BE2C (cell line): ENCODE measurements at regions not wholly inside any gene's neighbourhood (a gene's known extent, or its start where the extent isn't known, plus 50 kb on each side); places are given as distances from the start of the nearest gene placed in this dataset.

Experiments used
- DNase-seq: peaks from one replicate; pipeline ENCODE4 v3.0.0-alpha.2; 2020
- H3K27me3 ChIP-seq: fragments of 250-450 bp; sonication (Bioruptor Pico); 2 replicates; pipeline ENCODE4 v1.5.1; 2020; ENCODE audit warnings: mild to moderate bottlenecking
- H3K36me3 ChIP-seq: fragments of 250-450 bp; sonication (Bioruptor Pico); 2 replicates; pipeline ENCODE4 v1.5.1; 2020; ENCODE audit warnings: mild to moderate bottlenecking
- H3K4me1 ChIP-seq: fragments of 250-450 bp; sonication (Bioruptor Pico); 2 replicates; pipeline ENCODE4 v1.5.1; 2020
- H3K4me3 ChIP-seq: 2 replicates; pipeline ENCODE4 v1.5.1; 2011; ENCODE audit warnings: low read depth, low read length
- H3K9me3 ChIP-seq: fragments of 250-450 bp; sonication (Bioruptor Pico); 2 replicates; pipeline ENCODE4 v1.5.1; 2020
- TF ChIP-seq, protein P1 (sequence below): IDR thresholded peaks from 2 replicates; pipeline ENCODE4 v1.5.1; 2012; ENCODE audit warnings: mild to moderate bottlenecking, low read depth, low read length

DNA sequence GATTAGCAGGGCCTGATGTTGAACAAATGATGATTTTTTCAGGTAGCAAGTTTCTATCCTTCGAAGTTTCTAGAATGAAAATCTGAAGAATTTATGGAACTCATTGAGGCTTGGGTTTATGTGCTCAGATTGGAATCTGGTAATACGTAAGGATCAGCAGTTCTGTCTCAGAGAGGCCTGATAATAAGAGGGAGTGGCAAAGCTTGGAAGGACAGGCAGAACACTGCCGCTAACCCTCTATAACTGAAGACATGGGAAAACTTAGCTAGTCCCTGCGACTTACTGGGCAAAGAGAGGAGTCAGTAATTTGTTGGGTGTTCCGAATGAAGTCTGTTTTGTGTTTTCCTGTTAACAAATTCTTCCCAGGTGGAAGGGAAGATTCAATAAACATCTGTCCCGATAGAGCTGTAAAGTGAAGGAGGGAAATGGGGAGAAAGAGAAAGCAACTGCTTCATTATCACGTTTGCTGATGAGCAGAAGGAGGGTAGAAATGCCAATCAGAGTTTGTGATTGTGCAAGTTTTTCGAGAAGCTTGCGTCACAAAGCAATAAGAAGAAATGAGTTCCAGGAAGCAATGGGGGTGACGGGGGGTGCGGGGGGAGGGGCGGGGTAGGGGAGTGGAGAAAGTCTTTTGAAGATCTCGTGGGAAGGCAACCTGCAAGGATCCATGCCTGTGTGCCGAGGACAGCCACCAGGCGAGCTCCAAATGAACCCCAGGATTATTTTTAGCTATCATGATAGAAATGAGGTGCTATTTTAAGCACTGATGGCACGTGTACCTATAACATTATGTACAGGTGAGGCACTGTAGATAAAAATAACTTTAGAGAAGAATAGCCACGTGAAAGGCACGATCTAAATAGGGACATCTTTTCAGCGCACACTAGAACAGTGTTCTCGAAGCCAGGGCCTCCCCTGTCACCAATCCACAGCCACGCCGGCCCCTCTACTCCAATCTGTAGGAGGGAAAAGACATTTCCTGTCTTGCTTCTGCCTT, 224.1 kb downstream of the FGF9 start:
- Histone ChIP-seq H3K4me1 (no peaks in the 10 kb centered on the region), H3K27me3 (no peaks in the 10 kb centered on the region), H3K36me3 (no peaks in the 10 kb centered on the region), H3K4me3 (no peak overlapping the region), H3K9me3 (no peaks in the 10 kb centered on the region)
- no peak for DNase-seq
- TF ChIP-seq, protein P1, sequence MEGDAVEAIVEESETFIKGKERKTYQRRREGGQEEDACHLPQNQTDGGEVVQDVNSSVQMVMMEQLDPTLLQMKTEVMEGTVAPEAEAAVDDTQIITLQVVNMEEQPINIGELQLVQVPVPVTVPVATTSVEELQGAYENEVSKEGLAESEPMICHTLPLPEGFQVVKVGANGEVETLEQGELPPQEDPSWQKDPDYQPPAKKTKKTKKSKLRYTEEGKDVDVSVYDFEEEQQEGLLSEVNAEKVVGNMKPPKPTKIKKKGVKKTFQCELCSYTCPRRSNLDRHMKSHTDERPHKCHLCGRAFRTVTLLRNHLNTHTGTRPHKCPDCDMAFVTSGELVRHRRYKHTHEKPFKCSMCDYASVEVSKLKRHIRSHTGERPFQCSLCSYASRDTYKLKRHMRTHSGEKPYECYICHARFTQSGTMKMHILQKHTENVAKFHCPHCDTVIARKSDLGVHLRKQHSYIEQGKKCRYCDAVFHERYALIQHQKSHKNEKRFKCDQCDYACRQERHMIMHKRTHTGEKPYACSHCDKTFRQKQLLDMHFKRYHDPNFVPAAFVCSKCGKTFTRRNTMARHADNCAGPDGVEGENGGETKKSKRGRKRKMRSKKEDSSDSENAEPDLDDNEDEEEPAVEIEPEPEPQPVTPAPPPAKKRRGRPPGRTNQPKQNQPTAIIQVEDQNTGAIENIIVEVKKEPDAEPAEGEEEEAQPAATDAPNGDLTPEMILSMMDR, result no peak

DNA sequence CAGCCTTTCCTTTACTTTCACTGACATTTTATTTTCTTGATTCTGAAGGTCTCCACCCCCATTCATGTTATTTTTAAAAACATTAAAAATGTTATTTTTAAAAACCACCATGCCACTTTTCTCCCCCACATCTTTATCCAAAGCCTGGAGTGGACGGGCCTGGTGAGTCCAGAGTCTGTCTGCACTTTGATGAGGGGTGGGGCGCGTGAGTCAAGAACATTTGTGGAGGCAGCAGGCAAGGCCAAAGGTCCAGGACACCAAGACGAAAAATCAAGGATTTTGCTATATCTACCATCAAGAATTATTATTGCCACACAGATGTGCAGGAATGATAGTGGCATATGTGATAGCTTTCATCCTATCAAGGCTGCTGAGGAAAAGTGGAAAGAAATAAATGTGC, 224.9 kb downstream of the FGF9 start:
- no peaks in the 10 kb centered on the region for H3K9me3 ChIP-seq

DNA sequence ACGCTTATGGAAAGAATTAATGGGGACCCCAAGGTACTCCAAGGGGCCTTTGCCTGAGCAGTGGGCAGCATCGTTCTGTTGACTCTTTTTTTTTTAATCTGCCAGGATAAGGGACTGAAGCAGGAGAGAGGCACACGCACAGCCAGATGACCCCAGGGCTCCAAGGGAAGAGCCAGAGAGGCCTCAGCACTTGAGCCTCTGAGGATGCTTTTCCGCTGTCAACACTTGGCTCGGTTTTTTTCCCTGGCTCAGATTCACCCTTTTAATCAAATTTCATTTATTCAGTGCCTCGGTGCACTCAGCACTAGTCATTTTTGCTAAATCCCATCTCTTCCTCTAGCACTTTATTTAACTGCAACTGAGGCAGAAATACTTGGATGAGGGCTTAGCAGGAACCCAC, 226.3 kb downstream of the FGF9 start:
- TF ChIP-seq, protein P1, result no peak
- no peak for DNase-seq
- no peak overlapping the region for H3K4me3 ChIP-seq
- H3K9me3 ChIP-seq, result no peaks in the 10 kb centered on the region
- no peaks in the 10 kb centered on the region for H3K36me3 ChIP-seq
- H3K4me1 ChIP-seq, result no peaks in the 10 kb centered on the region
- H3K27me3 ChIP-seq, result no peaks in the 10 kb centered on the region

More for the DNA sequence above, 224.9 kb downstream of the FGF9 start:
- H3K4me3 ChIP-seq, result no peak overlapping the region
- H3K36me3 ChIP-seq, result no peaks in the 10 kb centered on the region
- no peaks in the 10 kb centered on the region for H3K27me3 ChIP-seq
- TF ChIP-seq, protein P1, result no peak
- H3K4me1 ChIP-seq, result no peaks in the 10 kb centered on the region
- DNase-seq, result no peak

DNA sequence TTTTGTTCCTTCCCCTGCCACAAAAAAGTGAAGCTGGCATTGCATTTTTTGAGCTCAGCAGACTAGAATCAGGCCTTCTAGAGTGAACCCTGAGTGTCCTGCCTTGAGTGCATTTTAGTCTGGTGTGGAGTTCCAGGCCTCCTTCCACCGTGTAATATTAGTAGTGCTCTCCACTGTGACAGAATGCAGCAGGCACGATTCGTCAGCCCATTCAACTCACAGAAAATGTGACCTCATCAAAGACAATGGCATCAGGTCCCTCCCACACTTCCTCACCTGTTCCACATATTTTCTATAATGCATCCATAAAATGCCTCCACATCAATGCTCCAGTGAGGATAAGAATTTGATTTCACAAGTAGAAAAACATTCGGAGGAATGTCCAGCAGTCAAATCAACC, 227.6 kb downstream of the FGF9 start:
- Histone ChIP-seq H3K36me3 (no peaks in the 10 kb centered on the region), H3K4me3 (no peak overlapping the region), H3K9me3 (no peaks in the 10 kb centered on the region), H3K27me3 (no peaks in the 10 kb centered on the region), H3K4me1 (no peaks in the 10 kb centered on the region)
- TF ChIP-seq, protein P1, result no peak
- DNase-seq, result no peak

DNA sequence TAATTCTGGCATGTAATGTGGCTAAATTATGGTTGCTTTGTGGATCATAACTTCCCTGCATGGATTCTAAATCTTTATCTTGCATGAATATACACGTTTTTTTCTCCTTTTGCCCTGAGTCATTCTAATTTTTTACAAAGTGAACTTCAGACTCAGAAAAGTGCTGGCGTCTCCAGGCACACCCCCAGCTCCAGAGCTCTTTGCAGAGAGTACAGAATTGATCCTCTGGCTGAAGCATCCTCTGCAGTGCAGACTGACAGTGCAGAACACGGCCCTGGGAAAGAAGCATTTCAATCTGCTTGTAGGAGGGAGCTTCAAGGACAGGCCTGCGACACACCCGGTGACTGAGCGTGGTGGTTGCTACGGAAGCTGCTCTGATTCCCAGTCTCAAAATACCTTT, 228.1 kb downstream of the FGF9 start:
- Histone ChIP-seq H3K36me3 (no peaks in the 10 kb centered on the region), H3K4me3 (no peak overlapping the region), H3K9me3 (no peaks in the 10 kb centered on the region), H3K27me3 (no peaks in the 10 kb centered on the region), H3K4me1 (no peaks in the 10 kb centered on the region)
- TF ChIP-seq, protein P1, result no peak
- no peak for DNase-seq

DNA sequence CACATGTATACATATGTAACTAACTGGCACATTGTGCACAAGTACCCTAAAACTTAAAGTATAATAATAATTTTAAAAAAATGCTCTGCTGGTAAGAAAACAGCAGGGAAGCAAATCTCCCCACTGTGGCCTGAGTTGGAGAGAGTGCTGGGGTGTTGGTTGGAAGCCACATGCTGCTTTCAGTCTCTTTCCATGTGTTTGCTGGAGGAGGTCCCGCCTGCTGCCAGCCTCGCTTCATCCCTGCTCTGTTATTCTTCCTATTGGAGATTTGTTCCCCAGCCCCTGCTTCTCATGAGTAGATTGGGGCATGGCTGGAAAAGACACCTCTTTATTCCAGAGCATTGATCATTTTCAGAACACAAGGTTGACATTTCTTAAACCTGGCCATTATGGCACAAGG, 230.5 kb downstream of the FGF9 start:
- Histone ChIP-seq H3K9me3 (no peaks in the 10 kb centered on the region), H3K36me3 (no peaks in the 10 kb centered on the region), H3K4me1 (no peaks in the 10 kb centered on the region), H3K27me3 (no peaks in the 10 kb centered on the region), H3K4me3 (no peak overlapping the region)
- no peak for DNase-seq
- TF ChIP-seq, protein P1, result no peak
